GM19397 (cell line): ENCODE measurements at regions not wholly inside any gene's neighbourhood (a gene's known extent, or its start where the extent isn't known, plus 50 kb on each side); places are given as distances from the start of the nearest gene placed in this dataset.

ENCODE experiments used
- ATAC-seq: cut with Tn5 transposase; IDR thresholded peaks from one replicate; pipeline ENCODE4 v1.9.1; 2021; ENCODE audit warnings: mild to moderate bottlenecking, moderate library complexity; ENCODE audit not compliant: unreplicated experiment

DNA sequence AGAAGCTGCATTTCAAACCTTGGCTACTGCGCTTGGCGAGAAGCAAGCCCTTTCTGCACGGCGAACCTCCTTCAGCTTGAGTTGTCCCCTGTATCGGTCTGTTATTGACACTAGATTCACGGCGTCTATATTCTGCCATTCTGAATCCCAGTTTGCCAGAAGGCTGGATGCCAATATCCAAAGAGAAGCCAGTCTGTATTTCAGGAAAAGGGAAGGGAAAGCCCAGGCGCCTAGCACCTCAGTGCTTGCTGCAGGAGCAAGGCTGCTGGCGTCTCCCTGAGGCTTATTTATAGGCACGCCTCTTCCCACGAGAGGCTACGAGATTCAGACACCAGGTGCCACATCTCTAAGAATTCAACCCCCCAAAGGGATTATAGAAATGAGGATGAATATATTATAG lies 89.6 kb upstream of the CDH4 start:
- no peak for ATAC-seq

DNA sequence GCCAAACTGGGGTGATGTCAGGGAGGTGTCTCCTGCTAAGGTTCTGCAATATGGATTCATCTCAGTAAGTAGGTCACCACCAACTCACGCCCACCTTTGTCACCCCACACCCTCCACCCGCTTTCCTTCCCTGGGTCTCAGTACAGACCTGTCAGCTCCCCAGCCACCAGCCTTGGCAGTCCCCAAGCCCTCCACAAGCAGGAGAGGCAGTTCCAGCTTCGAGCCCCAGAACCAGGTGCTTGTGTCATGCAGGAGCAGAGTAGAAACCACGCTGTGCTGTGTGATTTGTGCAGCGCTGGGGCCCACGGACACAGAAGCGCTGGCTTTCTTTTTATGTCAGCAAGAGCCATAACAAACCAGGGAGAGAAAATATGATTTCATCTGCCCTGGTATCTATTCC lies 89.0 kb upstream of the CDH4 start:
- ATAC-seq, result no peak

DNA sequence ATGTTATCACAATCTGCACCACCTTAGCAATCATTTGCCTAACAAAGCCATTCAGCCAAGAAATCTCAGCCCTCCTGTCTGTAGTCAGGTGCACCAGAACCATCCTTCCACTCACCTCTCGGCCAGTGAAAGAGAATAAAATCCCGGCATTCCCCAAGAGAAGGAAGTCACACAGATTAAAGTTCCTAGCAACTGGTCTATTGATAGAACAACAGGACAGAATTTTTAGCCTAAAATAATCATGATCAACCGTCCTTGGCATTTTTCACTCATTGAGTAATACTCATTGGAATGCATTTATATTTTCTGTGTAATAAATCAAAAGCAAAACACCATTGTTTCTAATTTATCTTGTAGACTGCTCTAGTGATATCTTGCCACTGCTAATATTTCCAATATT lies 85.7 kb upstream of the CDH4 start:
- no peak for ATAC-seq

DNA sequence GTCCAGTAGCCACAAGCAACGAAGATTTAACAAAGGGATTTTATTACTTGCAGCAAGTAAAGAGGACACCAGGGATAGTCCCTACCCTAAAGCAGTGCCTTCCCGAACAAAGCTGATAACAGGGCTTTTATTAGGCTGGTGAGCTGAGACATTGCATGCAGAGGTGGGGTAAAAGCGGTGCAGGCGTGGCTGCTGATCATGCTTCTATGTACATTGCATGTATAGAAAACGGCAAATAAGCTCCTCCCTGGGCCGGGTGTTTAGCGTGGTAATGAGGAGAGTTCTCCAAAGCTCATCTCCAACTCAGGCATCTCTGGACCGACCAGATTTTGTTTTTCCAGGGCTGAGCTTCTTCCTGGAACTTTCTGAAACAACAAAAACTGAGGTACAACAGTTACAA lies 83.5 kb upstream of the CDH4 start:
- no peak for ATAC-seq

DNA sequence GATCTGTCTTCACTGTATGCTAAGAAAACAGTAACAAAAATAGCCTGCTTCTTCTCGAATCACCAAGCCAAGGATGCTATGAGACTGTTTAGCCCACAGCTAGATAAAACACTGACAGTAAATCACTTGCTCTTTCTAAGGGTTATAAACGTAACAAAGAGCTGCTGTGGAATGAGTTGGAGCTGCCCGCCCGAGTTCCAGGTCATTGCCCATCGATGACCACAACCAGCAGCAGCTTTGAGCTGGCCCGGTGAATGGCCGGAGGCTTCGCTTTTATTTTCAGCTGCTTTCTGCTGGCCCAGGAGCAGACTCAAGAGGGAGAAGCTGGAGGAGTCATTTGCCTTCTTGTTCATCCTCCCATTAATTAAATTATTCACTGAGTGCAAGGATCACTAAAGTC lies 82.2 kb upstream of the CDH4 start:
- no peak for ATAC-seq

DNA sequence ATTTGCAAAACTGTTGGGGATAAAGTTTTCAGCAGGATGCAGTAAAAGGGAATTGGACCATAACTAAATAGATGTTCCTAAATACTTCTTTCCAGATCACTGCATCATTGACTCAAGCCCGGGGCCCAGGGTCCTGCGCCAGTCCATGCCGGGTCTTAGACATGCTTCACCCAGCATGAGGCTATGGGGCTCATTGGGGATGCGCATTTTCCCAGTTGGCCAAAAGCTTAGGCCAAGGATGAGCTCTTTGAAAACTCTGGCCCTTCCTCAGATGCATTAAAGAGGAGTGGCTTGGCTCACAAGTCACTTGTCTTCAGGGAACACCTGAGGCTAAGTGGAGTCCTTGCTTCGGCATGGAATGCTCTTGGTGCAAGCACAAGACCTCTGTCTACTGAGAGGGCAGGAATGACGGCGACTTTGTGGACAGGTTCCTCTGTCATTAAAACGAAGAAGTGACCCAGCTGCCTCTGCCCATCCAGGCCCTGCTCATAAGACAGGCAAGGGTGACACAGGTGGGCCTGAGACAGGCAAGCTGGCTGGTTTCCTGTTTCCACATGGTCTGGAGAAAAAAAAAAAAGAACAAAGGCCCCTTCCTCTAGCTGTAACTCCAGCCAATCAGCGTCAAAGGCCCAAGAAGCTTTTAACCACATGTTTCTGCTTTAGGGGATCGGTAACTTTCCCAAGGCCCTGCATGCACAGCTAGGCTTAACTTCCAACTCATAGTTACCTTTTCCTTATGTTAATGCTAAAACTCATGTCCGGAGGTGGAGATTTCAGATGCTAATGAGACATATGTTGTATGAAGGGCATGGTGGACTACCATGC lies 81.4 kb upstream of the CDH4 start:
- ATAC-seq, result no peak

DNA sequence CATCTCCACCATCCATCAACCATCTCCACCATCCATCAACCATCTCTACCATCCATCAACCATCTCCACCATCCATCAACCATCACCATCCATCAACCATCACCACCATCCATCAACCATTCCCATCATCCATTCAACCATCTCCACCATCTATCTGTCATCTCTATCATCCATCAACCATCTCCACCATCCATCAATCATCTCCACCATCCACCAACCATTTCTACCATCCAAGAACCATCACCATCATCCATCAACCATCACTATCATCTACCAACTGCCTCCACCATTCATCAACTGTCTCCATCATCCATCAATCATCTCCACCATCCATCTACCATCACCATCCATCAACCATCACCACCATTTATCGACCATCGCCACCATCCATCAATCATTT lies 78.8 kb upstream of the CDH4 start:
- ATAC-seq, result no peak

DNA sequence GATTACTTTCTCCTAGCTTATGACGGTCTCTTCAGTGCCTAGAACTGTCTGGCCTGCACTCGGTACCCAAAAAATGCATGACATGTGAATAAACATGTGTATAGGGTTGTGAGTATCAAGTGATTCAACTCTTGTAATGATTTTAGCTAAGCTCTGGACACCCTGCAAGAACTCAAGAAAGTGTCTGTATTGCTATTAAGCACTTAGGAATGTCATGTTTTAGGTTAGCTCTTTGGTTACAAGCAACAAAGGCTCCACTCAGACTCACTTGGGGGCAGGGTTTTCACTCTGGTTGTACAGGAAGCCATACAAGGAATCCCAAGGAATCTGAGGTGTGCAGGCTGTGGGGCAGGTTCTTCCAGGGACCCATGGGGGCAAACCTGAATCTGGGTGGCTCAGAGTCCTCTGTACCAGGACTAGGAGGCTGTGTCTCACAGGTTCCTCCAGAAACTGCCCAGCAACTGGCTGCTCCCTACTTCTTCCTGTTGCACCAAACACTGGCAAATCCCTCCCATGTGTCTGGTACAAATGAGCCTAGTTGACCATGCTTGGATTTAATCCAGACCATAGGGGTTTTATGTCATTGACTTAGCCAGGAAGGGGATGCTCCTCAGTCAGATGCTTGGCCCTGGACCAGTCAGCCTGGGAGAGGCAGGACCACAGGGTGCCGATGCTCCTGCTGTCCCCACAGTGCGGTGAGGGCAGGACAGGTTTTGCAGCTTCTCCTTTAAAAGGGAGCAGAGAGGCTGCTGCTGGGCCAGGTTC lies 77.9 kb upstream of the CDH4 start:
- ATAC-seq, result no peak

DNA sequence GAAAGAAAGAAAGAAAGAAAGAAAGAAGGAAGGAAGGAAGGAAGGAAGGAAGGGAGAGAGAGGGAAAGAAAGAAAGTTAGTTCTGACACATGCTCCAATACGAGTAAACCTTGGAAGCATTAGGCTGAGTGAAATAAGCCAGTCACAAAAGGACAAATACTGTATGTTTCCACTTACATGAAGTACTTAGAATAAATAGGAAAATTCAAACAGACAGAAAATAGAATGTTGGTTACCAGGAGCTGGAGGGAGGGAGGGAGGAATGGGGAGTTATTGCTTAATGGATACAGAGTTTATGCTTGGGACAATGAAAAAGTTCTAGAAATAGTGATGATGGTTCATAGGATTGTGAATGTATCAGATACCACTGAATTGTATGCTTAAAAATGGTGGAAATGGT lies 75.2 kb upstream of the CDH4 start:
- ATAC-seq, result no peak

DNA sequence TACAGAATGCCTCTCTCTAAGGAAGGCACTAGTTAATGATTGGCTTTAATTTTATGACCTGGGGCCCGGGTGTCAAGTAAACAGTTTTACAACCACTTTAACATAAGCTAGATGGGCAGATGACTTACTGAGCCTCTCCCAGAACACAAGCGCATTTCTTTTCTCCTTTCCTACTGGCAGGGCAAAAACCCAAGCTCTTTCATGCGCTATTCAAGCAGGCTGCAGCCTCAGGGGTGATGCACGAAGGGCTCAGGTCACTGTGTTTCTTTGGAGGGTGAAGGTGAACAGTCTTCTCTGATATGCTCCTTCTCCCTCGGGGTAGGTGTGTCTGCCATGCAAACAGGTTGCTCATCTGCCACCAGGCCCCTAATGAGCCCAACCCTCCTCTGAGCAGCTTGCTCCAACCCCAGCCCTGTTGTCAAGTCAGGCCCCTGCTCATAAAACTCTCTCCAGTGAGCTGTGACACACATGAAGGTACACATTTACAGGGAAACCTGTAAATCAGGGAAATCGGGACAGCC lies 73.5 kb upstream of the CDH4 start:
- no peak for ATAC-seq

DNA sequence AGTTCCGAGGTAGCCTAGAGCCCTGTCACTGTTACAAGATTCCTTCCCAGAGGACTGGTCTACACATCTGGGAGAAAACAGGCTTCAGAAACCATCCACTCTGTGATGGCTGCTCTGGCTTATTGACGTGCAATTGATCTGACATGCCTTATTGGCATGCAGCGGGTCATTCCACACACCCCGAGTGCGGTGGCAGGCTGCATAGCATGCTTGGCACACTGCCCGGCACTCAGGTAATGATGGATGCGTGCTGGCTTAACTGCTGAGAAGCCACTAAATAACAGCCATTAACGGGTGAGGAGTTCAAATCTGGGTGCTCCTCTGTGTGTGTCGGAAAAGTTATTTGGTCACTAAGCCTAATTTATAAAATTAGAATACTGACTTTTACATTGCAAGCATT lies 67.9 kb upstream of the CDH4 start:
- ATAC-seq, result no peak

DNA sequence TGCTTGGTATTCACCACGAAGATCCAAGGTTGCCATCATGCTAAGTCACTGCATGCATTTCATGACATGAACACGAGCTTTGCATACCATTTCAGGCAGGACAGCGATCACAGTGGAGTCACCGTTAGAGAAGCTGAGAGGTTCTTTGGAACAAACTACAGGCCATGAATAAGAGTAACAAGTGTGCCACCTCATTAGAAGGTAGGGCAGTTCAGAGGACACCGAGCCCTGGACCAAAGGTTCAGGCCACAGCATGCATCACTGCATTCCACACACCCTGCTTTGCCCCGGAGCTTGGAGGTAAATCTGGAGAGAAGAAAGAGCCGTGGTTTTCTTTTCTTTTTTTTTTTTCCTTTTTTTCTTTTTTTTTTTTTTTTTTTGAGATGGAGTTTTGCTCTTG lies 66.9 kb upstream of the CDH4 start:
- ATAC-seq, result no peak

DNA sequence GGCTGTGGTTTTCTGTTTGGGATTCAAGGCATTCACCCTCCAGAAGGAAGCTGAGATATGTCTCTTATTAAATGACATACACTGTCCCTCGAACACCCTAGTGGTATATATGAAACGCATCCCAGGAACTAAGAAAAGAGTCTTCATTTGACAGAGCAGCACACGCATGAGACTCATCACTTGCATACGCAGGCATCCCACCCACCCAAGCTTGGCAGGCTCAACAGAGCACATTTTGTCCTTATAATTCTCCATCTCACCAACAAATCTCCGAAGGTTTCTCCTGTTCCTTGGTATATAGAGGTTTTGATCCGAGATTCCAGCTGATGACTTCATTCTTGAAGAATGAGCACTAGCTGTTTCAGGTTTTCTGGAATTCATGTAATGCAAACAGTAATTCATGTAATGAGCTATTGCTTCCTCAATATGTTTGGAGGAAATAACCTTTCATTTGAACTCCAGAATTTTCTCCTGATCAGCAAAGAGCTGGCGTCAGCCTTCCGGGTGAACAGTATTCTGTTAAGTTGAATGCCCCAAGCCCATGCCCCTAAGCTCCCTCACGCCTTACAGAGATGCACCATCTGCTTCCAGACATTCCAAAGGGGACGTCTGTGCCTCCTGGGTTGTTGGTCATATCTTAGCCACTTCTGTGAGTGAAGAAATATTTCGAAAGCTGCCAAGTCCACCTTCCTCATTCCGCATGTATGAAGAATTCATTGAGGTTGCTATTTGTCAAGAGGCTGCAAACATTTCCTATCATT lies 66.0 kb upstream of the CDH4 start:
- no peak for ATAC-seq

DNA sequence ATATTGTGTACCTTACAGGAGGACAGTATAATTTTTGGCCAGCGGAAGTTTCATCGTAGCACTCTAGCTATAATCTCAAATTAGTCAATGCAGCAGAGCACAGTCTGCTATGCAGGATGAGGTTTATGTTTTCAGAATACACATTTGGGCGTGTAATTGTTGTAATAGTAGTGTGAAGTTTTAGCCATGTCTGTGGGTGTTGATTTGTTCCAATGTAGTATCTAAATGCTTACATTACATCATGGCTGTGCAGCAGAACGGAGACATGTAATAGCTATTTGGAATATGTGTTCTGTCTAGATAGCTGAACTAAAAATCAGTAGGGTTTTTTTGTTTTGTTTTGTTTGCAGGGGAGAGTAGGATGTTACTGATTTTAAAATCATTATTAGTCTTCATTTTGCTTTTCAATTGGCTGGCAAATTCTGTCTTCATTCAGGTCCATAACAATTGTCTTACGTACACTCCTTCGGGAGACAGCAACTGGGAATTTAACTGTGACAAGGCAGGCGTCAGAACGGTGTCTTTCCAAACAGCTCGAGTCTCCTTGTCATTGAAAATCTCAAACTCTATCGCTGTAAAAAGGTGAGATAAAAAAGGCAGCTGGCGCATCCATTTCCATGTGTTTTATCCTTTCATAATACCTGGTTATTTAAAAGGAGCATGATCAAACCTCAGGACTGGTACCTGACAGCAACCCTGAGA lies 65.1 kb upstream of the CDH4 start:
- no peak for ATAC-seq

DNA sequence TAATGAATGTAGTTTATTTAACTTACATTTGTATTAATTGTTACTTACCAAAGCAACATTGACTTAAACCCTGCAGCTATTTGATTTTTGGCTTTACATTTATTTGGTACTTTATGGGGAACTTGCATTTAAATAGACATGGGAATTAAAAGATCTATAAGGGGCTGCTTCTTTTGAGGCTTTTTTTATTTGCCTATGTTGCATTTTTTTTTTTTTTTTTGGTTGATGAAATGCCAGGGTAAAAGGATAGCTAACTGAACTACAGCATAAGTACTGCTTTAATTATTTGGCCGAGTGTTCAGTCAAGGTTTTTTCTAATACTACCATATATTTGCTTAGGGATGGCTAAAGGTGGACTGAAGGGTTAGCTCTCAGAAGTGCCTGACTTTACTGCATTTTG lies 62.5 kb upstream of the CDH4 start:
- ATAC-seq, result no peak

DNA sequence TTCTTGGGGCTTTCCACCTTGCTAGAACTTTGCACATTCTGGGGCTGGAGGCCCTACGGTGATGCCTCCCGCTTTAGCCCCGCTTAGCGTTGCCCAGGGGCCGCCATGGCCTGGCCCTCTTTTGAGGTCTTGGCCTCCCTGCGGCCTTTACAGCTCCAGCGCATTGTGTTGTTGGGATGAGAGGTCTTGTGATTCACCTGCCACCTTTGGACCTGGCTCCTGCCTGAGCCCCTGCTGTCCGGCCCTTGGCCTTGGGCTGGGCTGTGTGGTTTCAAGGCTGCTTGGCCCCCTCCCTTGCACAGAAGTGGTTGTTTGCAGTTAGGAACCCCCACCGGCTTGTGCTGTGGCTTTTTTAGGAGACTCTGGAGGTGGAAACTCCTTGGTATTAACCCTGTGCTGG lies 61.0 kb upstream of the CDH4 start:
- no peak for ATAC-seq

DNA sequence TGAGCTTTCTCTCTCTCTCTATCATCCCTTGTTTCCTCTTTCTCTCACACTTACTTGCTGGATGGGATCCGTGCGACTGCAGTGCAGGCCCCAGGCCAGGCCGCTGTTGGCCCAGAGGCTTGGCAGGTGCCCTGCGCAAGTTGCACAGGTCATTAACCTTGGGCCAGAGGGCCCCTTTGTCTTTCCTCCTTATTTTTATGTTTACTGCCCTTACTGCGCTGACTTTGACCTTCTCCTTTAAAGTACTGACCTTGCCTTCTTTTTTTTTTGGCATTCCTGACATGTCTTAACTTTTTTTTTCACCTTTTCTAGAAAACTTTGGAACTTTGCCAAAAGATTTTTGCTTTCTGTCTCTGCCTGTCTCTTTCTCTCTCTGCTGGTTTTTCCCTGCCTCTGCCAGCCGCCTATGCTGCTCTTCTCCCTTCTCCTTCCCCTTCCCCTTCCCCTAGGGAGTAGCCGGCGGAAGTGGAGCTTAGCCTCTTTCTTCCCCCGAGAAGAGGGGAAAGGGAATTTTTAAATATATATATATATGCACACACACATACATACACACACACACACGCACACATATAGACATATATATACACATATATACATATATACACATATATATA lies 59.6 kb upstream of the CDH4 start:
- no peak for ATAC-seq

DNA sequence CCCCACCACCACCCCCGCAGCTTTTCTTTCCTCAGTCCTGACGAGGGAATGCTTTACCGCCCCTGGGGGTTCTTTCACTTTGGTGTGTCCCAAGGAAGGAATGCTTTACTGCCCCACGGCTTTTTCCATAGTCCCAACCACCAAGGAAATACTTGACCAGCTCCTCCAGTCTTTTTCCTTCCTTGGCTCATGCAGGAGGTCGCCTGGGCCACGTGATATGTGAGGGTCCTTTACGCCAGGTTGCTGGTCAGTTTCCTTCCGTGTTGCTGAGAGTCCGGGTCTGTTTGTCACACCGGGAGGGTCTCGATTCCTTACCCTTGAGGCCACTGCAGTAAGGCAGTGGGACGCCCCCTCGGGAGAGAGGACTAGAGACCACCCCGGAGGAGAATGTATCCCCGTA lies 58.9 kb upstream of the CDH4 start:
- no peak for ATAC-seq
